CD4-positive, alpha-beta T cell treated with Interleukin-17A for 1 hour (primary cell): ENCODE measurements at regions not wholly inside any gene's neighbourhood (a gene's known extent, or its start where the extent isn't known, plus 50 kb on each side); places are given as distances from the start of the nearest gene placed in this dataset.

ENCODE experiments used
- DNase-seq: peaks from one replicate; pipeline ENCODE4 v3.0.0-alpha.2; 2020

DNA sequence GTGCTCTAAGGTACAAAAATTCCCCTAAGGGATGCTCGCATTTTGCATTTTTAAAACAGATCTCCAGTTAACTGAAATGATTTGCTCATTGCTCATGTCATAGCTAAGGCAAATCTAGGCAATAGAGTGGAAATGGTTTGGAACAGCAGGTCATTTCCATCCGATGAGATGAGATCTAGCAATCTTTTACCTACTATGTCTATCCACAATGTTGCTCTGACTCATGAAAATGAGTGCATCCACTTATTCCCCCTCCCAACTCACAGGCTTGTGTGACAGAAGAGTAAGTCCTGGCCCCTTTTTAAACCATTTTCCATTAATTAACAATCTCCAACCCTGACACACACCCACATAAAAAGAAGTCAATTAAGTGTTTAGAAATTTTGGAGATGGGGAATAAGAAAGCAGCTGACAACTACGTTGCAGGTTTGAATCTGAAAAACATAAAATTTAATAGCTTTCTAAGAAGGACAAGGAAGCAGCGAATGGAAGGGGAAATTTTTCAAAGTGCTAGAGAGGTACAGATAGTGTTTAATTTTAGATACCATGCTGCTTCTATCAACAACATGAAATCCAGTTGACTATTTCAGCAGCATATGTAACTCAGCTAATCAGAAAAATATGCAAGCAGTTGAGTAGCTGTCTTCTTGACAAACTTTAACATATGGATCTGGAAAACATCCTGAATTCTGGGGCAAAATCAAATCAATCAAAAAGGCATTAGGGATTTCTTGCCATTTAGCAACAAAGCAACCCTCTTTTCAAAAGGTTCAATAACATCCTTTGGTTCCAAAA, 112.0 kb downstream of the TMCO5A start:
- no peak for DNase-seq

DNA sequence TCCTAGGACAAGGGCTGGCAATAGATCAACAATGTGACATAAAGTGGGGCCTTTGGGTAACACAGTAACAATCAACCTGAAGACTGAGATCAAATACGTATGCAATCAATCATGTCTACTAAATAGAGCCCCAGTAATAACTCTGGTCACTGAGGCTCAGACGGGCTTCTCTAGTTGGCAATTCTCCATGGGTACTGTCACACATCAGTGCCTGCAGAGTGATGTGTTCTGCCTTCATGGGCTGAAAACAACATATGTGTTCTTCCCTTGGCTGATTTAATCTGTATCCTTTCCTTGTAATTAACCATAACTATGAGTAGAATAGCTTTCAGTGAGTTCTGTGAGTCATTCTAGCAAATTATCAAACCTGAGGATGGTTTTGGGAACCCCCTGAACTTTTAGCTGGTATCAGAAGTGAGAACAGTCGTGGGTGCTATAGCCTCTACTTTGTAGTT, 113.6 kb downstream of the TMCO5A start:
- DNase-seq = no peak

DNA sequence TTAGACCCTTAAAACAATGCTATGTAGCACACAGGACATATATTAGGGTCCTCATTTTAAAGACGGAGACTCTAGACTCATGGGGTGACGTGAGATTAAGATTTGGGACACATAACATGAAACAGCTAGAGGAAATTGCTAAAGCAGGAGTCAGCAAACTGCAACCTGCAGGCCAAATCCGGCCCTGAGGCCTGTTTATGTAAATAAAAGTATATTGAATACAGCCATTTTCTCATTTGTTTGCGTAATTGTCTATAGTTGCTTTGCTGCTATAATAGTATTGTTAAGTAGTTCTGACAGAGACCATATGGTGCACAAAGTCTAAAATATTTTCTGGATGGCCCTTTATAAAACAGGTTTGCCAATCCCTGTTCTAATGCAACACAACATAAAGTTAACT, 115.5 kb downstream of the TMCO5A start:
- no peak for DNase-seq

DNA sequence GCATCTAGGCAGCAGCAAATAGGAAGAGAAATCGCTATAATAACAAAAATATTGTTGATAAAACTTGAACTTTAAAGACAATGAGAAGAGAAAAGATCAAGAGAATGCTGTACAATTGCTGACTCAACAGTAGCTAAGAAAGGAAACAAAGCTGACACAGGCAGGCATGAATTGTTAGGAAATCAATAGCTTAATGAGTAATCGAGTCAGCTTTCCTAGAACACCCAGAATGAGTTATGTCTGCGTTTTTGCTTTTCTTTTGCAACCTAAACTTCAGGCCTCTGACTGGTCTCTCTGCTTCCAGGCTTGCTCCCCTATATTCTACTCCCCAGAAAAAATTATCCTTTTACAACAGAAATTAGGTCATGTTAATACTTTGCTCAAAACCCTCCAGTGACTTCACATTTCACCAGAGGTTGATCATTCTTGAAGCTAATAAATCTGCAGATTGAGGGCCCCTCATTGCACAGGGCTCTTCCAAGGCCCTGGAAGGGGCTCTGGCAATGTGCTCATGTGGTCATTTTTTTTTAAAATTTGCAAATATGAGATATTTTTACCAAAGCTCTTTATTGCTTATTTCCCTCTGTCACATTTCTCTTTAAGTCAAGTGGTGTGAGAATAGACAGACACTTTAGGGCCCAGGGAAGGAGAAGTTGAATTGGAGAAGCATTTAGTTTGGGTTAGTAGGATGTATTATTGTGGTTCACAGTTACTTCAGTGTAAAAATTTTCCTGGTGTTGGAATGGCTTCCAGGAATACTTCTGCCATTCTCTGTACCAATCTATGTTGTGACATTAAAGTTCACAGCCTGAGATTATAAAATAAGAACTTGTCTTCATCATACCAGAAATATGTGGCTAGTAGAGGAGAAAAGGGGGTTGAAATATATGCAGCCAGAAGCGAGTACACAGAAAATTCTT, 116.3 kb downstream of the TMCO5A start:
- no peak for DNase-seq

DNA sequence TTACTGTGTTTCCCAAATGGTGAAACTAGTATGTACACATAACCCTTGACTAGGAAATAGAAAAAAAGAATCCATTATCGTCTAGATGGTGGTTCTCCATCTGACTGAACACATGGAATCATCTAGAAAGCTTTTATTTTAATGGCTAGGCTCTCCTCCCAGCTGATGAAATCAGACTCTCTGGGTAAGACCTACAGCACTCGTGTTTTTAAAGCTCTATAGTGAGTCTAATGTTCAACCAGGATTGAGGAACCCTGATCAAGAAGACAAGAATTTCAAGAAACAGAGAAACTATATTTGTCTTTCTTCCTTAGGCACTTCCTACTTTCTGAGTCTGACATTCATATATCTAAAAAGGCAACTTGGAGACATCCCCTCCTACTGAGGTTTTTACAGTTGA, 118.8 kb downstream of the TMCO5A start:
- no peak for DNase-seq

DNA sequence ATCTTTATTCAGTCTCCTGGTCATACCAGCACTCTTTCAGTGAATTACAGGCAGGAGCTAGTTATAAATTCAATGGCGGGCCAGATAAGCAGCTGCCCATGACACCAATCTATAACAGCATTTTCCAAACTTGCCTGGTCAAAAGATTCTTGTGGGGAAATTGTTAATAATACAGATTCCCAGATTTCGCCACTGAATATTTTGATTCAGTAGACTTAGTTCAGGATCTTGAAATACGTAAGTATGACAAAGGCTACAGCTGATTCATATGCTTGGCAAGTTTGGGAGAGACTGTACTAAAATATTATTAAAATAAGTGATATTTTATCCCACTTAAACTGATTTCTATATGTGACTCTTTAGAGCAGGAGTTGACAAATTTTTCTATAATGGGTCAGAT, 119.3 kb downstream of the TMCO5A start:
- DNase-seq = no peak

DNA sequence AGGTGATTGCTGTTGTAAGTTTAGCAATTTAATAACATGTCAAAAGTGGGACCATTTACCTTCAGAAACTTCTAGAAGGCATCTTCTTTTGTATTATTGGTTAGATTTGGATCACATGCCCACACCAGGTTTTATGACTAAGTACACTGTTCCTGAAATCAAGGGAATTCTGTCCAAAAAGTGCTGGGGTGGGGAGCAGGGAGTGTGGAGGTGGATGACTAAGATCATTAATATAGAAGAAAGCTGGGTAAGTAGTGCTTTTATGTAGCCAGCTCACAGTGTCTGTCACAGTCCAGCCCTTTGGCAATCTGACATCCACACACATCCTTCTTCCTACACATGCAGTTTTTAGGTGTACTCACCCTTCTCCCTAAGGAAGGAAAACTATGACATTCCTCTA, 120.0 kb downstream of the TMCO5A start:
- DNase-seq = no peak

DNA sequence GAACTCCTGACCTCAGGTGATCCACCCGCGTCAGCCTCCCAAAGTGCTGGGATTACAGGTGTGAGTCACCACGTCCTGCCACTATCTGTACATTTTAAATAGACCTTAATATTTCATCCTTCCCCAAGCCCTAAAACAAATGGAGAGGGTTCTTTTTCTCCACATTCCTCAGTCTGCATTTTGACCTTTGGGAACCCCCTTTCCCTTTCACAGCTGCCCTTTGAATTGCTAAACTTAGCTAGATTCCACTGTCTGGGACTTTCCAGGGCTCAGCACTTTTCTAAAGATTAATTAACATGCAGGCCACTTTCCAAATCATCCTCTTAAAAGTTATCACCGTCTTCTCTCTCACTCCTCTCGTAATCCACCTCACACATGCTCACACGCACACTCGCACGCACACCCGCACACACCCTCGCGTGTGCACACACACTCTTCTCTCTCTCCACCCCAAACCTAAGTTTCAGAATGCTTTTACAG, 124.2 kb downstream of the TMCO5A start:
- DNase-seq = no peak

DNA sequence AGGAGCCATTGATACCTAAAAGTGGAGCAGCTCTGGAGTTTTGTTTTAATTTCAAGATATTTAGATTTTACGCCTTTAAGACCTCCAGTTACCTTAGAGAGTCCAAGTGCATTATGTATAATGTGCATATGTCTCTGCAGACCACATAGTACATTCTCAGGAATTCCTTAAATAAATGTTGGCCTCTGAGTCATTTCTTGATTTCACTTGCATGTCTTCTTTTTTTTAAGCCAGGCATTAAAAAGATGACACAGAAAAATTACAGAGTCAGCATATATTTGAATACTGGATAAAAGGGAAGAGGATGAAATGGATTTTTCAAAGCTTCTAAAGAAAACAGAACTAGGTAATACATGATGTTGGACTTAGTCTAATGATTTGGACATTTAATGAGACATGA, 125.2 kb downstream of the TMCO5A start:
- DNase-seq = no peak

DNA sequence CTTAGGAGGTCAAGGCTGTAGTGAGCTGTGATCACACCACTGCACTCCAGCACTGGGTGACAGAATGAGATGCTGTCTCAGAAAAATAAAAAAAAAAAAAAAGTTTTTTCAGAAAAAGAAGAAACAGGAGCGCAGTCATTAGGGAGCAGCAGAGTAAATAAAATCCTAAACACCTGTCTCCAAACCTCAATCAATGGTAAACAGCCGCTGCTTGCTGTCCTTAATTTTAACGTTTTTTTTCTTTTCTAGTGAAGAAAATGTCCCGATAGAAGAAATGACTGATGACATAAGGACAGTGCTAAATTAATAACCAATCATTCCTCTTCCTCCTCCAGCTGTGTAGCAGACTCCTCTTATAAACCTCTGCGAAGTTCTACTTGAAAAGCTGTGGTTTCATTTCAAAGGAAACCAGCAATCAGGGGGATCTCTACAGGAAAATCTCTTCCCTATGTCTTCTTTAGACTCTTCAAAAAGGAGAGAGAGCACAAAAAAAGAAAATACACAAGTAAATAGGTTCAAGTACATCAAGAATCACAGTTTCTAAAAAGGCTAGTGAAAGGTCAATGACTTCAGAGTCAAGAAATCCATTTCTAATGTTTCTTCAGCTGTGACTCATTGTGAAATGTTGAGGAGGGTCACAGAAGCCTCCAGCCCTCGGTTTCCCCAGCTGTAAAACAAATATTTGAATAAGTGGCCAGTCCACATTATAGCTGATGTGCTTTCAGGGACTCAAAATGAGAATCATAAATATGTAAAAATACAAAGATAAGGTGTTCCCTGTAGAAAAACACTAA, 127.6 kb downstream of the TMCO5A start:
- DNase-seq = no peak

DNA sequence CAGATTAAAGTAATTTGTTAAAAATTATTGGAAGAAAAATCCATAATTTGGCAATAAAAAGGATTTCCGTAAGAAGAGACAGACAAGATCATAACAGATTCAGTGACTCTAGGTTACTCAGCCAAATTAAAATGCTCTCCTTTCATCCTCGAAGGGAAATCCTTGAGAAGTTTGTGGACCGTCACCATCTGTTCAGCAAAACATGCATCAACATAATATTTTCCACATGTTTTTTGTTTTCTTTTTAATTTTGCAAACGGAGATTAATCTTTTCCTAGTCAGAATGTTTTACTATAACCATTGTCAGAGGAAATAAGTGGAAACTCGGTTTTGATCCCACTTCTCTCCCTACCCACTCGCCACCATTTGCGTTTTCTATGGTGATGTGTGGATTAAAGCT, 128.3 kb downstream of the TMCO5A start:
- DNase-seq = no peak

DNA sequence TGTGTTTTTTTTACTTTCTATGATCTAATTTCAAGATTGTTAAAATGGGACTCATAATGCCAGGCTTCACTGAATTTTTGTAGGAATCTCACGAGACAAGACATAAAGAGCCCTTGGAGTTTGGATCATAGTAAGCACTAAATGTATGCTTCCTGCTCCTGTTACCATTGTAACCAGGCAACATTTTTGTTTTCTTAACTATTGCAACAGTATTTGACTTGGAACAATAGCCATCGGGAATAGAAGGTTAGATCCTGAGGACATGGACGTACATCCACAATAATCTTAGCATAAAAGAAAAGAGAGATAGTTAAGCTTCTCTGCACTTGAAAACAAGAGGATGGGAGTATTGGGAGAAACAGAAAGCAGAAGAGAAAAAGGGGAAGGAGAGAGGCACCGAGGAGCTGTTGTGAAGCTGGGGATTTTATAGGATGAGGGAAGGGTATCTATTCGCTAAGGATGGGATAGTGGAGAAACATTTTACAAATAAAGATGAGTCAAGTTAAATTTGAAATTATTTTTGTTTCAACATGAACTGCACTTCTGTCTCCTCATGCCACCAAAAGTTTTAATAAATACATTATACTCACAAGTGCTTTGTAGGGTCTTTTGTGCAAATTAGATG, 131.4 kb downstream of the TMCO5A start:
- no peak for DNase-seq

DNA sequence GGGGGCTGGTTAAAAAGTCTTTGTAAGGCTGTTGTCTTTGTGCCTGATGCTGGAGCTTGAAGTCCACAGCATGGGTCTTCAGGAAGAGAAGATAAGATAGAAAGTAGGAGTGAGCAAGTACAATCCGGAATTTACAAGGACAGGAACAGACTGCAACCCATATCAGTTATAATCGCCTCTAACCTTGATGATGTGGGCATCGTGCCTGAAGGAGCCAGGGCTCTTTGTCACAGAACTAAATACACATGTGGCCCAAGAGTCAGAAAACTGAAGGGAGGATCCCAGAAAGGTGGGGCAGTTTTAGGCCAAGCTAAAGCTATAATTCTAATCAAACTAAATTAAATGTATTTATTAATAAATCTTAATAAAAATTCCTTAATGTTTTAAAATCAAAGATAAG, 132.2 kb downstream of the TMCO5A start:
- DNase-seq = no peak

DNA sequence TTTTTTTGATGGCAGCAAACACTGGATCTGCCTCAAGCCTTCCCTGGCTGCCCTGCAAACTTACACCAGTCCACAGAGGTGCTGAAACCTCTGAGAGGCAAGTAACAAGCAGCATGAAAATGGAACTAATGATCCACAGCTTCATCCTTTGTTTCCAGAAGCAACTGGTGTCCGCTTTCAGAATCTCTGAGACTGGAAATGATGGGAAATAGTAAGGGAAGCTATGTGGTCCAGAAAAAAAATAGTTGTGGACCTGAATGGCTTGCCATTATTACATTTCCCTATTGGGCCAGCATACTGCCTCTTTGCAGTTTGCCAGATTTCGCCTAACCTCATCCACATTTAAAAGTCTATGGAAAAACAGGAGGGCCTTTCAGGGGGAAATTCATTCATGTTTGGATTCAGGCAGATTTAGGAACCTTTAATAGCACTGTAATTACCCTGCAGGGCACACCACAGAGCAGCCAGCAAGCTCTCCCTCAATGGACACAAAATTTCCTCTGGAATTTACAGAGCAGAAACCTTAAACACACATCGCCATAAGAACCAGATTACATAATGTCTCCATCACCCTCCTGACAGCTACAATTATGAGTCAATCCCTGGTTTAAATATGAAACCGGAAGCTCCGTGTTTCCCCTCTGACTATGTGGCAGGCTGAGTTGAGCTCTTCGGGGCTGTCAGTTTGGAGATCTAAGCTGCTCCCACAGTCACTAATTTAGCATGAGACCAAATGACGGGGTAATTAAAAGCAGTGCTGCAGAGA, 134.4 kb downstream of the TMCO5A start:
- DNase-seq = peak; percentile 46

DNA sequence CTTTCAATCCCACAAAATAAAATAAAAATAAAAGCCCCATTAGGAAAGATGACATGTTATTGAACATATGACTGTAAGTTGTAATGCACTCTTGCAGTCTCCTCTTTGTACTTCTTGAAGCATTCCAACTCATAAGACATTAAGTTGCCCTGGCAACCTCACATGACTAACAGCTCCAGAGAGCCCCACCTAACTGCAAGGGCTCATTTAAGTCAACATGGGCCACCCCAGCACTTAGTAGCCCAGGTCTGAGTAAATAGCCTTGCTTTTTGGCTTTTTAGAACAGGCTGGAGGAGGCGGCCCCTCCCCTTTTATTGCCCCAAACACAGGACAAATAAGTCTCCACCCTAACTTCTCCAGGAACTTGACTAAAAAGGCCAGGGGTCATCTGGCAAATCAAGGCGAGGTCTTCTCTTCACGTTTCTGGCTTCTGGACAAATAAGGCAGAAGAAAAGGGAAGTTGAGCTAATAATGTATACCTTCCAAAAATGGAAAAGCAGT, 135.1 kb downstream of the TMCO5A start:
- peak; percentile 18 for DNase-seq

DNA sequence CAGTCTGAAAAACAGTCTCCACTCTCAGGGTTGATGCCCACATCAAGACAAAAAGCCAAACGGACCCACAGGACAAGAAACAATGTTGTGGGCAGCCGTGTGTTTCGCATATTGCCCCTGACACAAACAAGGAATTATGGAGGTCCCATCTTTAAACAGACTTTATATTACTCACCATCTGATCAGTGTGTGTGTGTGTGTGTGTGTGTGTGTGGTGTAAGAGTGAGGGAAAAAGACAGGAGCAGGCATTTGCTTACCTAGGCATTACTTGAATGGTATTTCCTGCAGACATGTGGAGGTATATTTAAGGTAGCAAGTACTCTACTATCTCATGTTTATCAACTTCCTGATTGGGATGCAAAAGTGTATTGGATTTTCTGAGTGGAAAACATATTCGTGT, 136.3 kb downstream of the TMCO5A start:
- no peak for DNase-seq

DNA sequence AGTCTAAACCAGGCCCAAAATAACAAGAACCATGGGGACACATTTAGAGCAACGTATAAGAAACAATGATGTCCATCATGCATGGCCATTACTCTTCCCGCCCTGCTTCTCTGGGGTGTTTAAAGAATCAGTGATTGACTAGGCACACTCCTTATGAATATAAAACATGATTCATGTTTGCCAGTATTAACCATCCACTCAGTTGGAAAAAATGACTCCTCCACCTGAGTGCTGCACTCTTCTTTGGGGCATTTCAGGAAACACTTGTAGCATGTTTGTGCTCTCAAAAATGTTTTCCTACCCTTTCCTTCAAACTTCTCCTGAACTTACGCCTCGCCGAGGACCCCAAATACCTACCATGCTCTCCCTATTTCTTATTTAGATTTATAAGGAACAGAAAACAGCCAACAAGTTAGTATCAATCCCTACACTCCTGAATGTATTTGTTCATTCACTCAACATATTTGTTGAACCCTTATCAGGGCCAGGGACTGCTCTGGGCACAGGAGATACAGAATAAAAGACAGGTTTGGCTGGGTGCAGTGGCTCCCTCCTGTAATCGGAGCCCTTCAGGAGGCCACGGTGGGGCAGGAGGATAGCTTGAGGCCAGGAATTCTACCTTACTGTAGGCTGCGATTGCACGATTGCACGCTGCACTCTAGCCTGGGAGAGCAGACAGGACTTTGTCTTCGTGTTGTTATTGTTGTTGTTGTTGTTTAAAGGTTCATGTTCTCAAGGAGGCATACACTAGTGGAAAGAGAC, 137.0 kb downstream of the TMCO5A start:
- DNase-seq = no peak

DNA sequence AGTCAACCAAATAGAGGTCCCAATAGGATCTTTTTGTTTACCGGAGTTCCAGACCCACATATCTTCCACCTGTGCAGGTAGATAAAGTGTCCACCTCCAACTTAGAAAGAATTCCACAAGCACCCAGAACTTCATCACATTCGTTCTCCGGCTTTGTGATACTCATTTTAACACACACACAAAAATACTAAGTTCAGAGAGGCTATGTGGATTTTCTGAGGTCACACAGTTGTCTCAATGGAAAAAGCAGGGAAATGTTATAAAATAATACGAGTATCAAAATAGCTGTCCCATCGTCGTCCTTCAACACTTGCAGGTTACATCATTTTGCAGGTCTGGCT, 137.5 kb downstream of the TMCO5A start:
- DNase-seq = no peak

DNA sequence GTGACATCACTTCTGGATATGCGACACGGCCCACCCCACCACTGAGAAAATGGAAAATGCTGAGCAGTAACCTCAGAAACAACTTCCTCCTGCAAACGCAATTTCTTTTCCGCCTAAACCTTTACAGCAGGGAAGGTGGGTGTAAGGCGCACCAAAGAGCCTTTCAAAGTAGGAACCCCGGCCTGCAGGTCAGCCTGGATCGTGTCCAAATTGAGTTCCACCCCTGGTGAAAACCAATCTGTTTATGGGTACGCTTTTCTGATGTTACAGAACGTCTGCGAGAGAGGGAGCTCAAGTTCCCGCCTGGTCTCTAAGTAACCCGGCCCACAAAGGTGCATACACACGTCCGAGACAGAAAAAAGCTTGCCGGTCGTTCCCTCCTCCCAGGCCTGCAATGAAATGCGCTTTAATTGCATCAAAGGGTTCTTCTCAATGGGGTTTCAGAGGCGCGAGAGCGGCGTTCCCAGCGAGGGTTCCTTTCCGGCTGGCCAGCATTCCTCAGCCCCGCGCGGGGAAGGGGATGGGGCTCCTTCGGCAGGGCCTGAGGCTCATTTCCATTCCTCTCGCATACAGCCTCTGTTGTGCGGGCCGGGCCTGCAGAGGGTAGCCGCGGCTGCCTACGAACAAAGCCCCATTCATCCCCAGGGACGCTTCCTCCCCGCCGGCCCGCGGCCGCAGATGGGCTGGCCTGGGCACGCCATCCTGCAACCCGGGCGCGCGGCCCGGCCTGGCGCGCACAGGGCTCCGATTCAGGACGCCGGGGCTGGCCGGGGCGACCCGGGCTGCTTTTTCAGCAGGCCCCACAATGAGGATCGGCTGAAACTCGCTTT, 138.1 kb downstream of the TMCO5A start:
- DNase-seq = peak; percentile 35
